H1 (cell line): ENCODE measurements at regions not wholly inside any gene's neighbourhood (a gene's known extent, or its start where the extent isn't known, plus 50 kb on each side); places are given as distances from the start of the nearest gene placed in this dataset.

Experiments
- CTCF ChIA-PET: fragments of 300-600 bp; sonication (Branson Sonifier 250); formaldehyde crosslinking; loops from one replicate; lab custom pipeline; 2021; ENCODE audit not compliant: partially characterized antibody; lab: Charles Lee
- POLR2A ChIA-PET: fragments of 300-600 bp; sonication (Branson Sonifier 250); formaldehyde crosslinking; loops from one replicate; lab custom pipeline; 2021; ENCODE audit warnings: inconsistent platforms; ENCODE audit not compliant: partially characterized antibody; lab: Charles Lee
- DNase-seq, 2 experiments: peaks; one replicate each; pipeline versions ENCODE4 v3.0.0 to v3.0.0-alpha.2; 2010 to 2022; ENCODE audit warnings: low spot score in 2 of 2, low read depth in 1 of 2, mixed read lengths in 1 of 2
- FAIRE-seq: peaks from 2 replicates; lab custom pipeline; 2011; peaks lifted over from hg19 to GRCh38; lab: Jason Lieb, UNC
- H2AFZ ChIP-seq: 2 replicates; pipeline ENCODE4 v1.8.1; 2012; ENCODE audit warnings: low read length, inconsistent platforms
- H2AK5ac ChIP-seq: 2 replicates; pipeline ENCODE4 v1.6.1; 2013; ENCODE audit warnings: low read depth, low read length
- H2BK120ac ChIP-seq: replicated peaks from 2 replicates; pipeline ENCODE3; 2013; ENCODE audit warnings: low read depth, low read length, inconsistent platforms
- H2BK12ac ChIP-seq: 2 replicates; pipeline ENCODE4 v1.6.1; 2013; ENCODE audit warnings: low read depth, low read length
- H2BK15ac ChIP-seq: 2 replicates; pipeline ENCODE4 v1.6.1; 2013; ENCODE audit warnings: low read length
- H2BK20ac ChIP-seq: 2 replicates; pipeline ENCODE4 v1.6.1; 2013; ENCODE audit warnings: low read length
- H2BK5ac ChIP-seq: 2 replicates; pipeline ENCODE4 v1.6.1; 2013; ENCODE audit warnings: low read depth, low read length
- H3K14ac ChIP-seq: 2 replicates; pipeline ENCODE4 v1.6.1; 2013; ENCODE audit warnings: inconsistent platforms; ENCODE audit not compliant: insufficient read length
- H3K18ac ChIP-seq: 2 replicates; pipeline ENCODE4 v1.6.1; 2013; ENCODE audit warnings: low read length; ENCODE audit errors: extremely low read depth
- H3K23ac ChIP-seq: 2 replicates; pipeline ENCODE4 v1.6.1; 2013; ENCODE audit warnings: inconsistent platforms; ENCODE audit not compliant: insufficient read length
- H3K23me2 ChIP-seq: 2 replicates; pipeline ENCODE4 v1.6.1; 2013; ENCODE audit warnings: low read depth, low read length
- H3K27ac ChIP-seq: 2 replicates; pipeline ENCODE4 v1.6.1; 2011; ENCODE audit warnings: low read depth, low read length, inconsistent platforms
- H3K27me3 ChIP-seq, 4 experiments: replicated peaks in 1 of 4; 1 replicate in 1 of 4; 2 replicates in 3 of 4; pipeline versions ENCODE4 v1.6.1 to v1.8.1; 2011 to 2013; ENCODE audit warnings: low read length in 3 of 4, mild to moderate bottlenecking in 3 of 4, inconsistent platforms in 2 of 4, mixed read lengths in 2 of 4, moderate library complexity in 1 of 4; ENCODE audit not compliant: control insufficient read depth in 3 of 4, insufficient read depth in 3 of 4; ENCODE audit errors: extremely low read depth in 1 of 4
- H3K36me3 ChIP-seq, 4 experiments: 2 replicates each; pipeline versions ENCODE4 v1.6.1 to v1.8.1; 2011 to 2013; ENCODE audit warnings: mild to moderate bottlenecking in 4 of 4, low read length in 3 of 4, moderate library complexity in 2 of 4, control low read depth in 1 of 4, inconsistent platforms in 1 of 4; ENCODE audit not compliant: insufficient read depth in 4 of 4, control insufficient read depth in 2 of 4
- H3K4ac ChIP-seq: replicated peaks from 2 replicates; pipeline ENCODE3; 2013; ENCODE audit warnings: low read length, low read depth, mixed read lengths, inconsistent platforms; ENCODE audit not compliant: insufficient read length
- H3K4me1 ChIP-seq, 4 experiments: replicated peaks in 1 of 4; 1 replicate in 1 of 4; 2 replicates in 3 of 4; pipeline versions ENCODE4 v1.6.1 to v1.8.1; 2011 to 2013; ENCODE audit warnings: low read length in 3 of 4, inconsistent platforms in 2 of 4, mixed read lengths in 1 of 4; ENCODE audit not compliant: insufficient read depth in 4 of 4, control insufficient read depth in 3 of 4
- H3K4me2 ChIP-seq, 2 experiments: 2 replicates each; pipeline versions ENCODE4 v1.6.1 to v1.8.1; 2011 to 2013; ENCODE audit warnings: low read depth in 2 of 2, low read length in 2 of 2, control low read depth in 1 of 2, inconsistent platforms in 1 of 2, mild to moderate bottlenecking in 1 of 2; ENCODE audit not compliant: insufficient read depth in 1 of 2
- H3K4me3 ChIP-seq, 4 experiments: fragments of 200-600, 300-600 bp in 1 of 4; sonication (generic), shearing (Covaris generic), sonication (Bioruptor Twin) in 1 of 4; 2 replicates each; pipeline versions ENCODE4 v1.5.1 to v1.8.1; 2011 to 2016; ENCODE audit warnings: low read length in 4 of 4, low read depth in 3 of 4, control low read depth in 2 of 4, inconsistent platforms in 2 of 4, mild to moderate bottlenecking in 2 of 4, mixed read lengths in 1 of 4, moderate library complexity in 1 of 4; ENCODE audit not compliant: insufficient read depth in 2 of 4; ENCODE audit errors: extremely low read depth in 1 of 4
- H3K56ac ChIP-seq: replicated peaks from 2 replicates; pipeline ENCODE3; 2013; ENCODE audit warnings: low read depth, mild to moderate bottlenecking, mixed read lengths, low read length, inconsistent platforms; ENCODE audit not compliant: insufficient read length
- H3K79me1 ChIP-seq: 2 replicates; pipeline ENCODE4 v1.6.1; 2013; ENCODE audit warnings: low read depth, low read length, control low read depth
- H3K79me2 ChIP-seq, 2 experiments: 2 replicates each; pipeline versions ENCODE4 v1.6.1 to v1.8.1; 2012 to 2013; ENCODE audit warnings: low read length in 2 of 2, mild to moderate bottlenecking in 2 of 2, inconsistent platforms in 1 of 2; ENCODE audit not compliant: insufficient read depth in 2 of 2, control insufficient read depth in 1 of 2
- H3K9ac ChIP-seq, 4 experiments: replicated peaks in 1 of 4; 1 replicate in 1 of 4; 2 replicates in 3 of 4; pipeline versions ENCODE4 v1.6.1 to v1.8.1; 2011 to 2013; ENCODE audit warnings: low read depth in 3 of 4, low read length in 3 of 4, control low read depth in 2 of 4, mild to moderate bottlenecking in 2 of 4, moderate library complexity in 2 of 4, inconsistent platforms in 1 of 4; ENCODE audit errors: extremely low read depth in 1 of 4
- H3K9me3 ChIP-seq, 2 experiments: 2 replicates each; pipeline versions ENCODE4 v1.6.1 to v1.8.1; 2012 to 2013; ENCODE audit warnings: mild to moderate bottlenecking in 2 of 2, moderate library complexity in 2 of 2, control low read depth in 1 of 2, inconsistent platforms in 1 of 2, low read depth in 1 of 2, low read length in 1 of 2, mixed read lengths in 1 of 2; ENCODE audit not compliant: insufficient read depth in 2 of 2
- H4K20me1 ChIP-seq, 2 experiments: replicated peaks in 1 of 2; 2 replicates each; pipeline versions ENCODE3 to v1.8.1; 2011 to 2013; ENCODE audit warnings: inconsistent platforms in 2 of 2, low read length in 2 of 2, mild to moderate bottlenecking in 1 of 2; ENCODE audit not compliant: insufficient read depth in 2 of 2, control insufficient read depth in 1 of 2
- H4K5ac ChIP-seq: 2 replicates; pipeline ENCODE4 v1.6.1; 2013; ENCODE audit warnings: low read length, low read depth, mixed read lengths, inconsistent platforms; ENCODE audit not compliant: insufficient read length
- H4K8ac ChIP-seq: 2 replicates; pipeline ENCODE4 v1.8.0; 2013; ENCODE audit warnings: mild to moderate bottlenecking, moderate library complexity, low read length, inconsistent platforms; ENCODE audit not compliant: insufficient read depth; ENCODE audit errors: extremely low read depth
- H4K91ac ChIP-seq: replicated peaks from 2 replicates; pipeline ENCODE3; 2013; ENCODE audit warnings: low read length, mixed read lengths, inconsistent platforms; ENCODE audit not compliant: insufficient read length
- BRCA1 ChIP-seq: IDR thresholded peaks from 2 replicates; pipeline ENCODE4 v1.6.1; 2012; ENCODE audit warnings: low read depth, low read length, improper control_type of control experiment
- EP300 ChIP-seq, 2 experiments: IDR thresholded peaks; 1 replicate in 1 of 2; 2 replicates in 1 of 2; pipeline ENCODE4 v1.6.1; 2011 to 2012; ENCODE audit warnings: low read depth in 2 of 2, low read length in 2 of 2, mild to moderate bottlenecking in 2 of 2, borderline replicate concordance in 1 of 2, inconsistent platforms in 1 of 2, moderate library complexity in 1 of 2
- KDM4A ChIP-seq: IDR thresholded peaks from one replicate; pipeline ENCODE4 v1.7.1; 2012; ENCODE audit warnings: low read depth, mild to moderate bottlenecking, moderate library complexity, low read length, inconsistent platforms; ENCODE audit not compliant: severe bottlenecking
- KDM5A ChIP-seq: fragments of 200-600 bp; IDR thresholded peaks from 2 replicates; pipeline ENCODE4 v1.7.1; 2012; ENCODE audit warnings: mild to moderate bottlenecking, low read length, inconsistent platforms, mixed read lengths
- TBP ChIP-seq: IDR thresholded peaks from 2 replicates; pipeline ENCODE4 v1.6.1; 2011; ENCODE audit warnings: low read depth, low read length, improper control_type of control experiment
- WGBS, 2 experiments: shearing (Covaris generic) in 1 of 2; methylation state at CpG; one replicate each; pipeline versions ENCODE4 v1.1.6 to v1.1.7; 2013 to 2015; ENCODE audit warnings: low lambda C conversion rate in 2 of 2, mixed read lengths in 2 of 2, inconsistent platforms in 1 of 2, low coverage in 1 of 2, missing lambda C conversion rate in 1 of 2; ENCODE audit not compliant: insufficient replicate concordance in 2 of 2, insufficient coverage in 1 of 2, insufficient read length in 1 of 2; ENCODE audit errors: extremely low coverage in 1 of 2, missing lambda C conversion rate in 1 of 2; 5-methylcytosine and 5-hydroxymethylcytosine counted together
- TF ChIP-seq, protein P1 (sequence below): IDR thresholded peaks from 2 replicates; pipeline ENCODE4 v1.6.1; 2011; ENCODE audit warnings: low read depth, mild to moderate bottlenecking, low read length; ENCODE audit not compliant: insufficient read depth

DNA sequence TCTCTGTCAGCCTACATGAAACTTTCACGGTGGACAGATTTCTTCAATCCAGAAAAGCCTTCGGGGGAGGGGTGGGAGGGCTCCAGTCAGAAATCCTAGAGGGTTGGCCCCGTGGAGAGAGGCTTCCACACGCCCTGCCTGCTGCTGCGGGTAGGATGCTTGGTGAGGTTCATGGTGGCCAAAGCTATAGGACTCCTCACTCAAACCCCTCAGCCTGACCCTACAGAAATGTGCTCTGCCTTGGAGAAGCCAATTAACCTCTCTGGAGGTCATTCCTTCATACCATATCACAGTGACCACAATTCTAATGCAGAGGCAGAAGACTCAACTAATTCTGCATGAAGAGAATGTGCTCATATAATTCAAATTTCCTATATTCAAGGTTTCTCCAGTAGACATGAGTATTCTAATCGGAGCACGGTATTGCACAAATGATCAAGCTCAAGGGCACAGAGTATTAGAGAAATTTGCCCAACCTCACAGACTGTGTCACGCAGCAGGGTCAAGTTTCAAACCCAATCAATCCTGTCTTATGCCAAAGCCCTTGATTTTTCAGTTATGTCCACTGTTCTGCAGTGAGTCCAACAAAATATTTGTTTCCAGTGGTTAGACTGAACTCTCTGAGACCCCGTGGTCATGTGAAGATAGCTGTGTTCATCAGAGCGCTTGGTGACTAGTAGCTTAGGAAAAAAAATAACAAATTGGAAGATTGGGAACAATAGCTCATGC lies 104.8 kb downstream of the TOMM20 start:
- no peak for FAIRE-seq
- POLR2A ChIA-PET = interaction anchor here (0.6 kb wide), 2 partner anchors 35 to 63 kb away, joined by 3 to 4 read pairs; no protein-coding TSS in a partner anchor

More for the DNA sequence above, 104.8 kb downstream of the TOMM20 start:
- H4K20me1 ChIP-seq = no peaks in the 10 kb centered on the region
- DNase-seq = no peak
- no peak overlapping the region for H2AK5ac ChIP-seq
- no peaks in the 10 kb centered on the region; a peak in 1 of 7 replicates for H3K27me3 ChIP-seq
- 89% methylated on average over 10 of the region's 10 CpGs; no CpG with 5 or more reads in 1 of the 2 experiments for WGBS, 2 experiments
- peaks cover 2 to 7% of the 10 kb centered on the region in 2 experiments; a peak in 1 of 4 replicates for H3K9me3 ChIP-seq
- no peak overlapping the region for H4K8ac ChIP-seq
- 0 out of 2 replicates have a peak overlapping the region, but pooled peaks have one; percentile 75 for H2BK12ac ChIP-seq
- H3K23me2 ChIP-seq = no peaks in the 10 kb centered on the region
- H3K14ac ChIP-seq = no peak overlapping the region
- H3K56ac ChIP-seq = no peak overlapping the region
- H2BK15ac ChIP-seq = no peak overlapping the region
- H3K27ac ChIP-seq = no peak overlapping the region
- no peaks in the 10 kb centered on the region for H3K79me1 ChIP-seq
- 0 out of 4 replicates have a peak overlapping the region, but pooled peaks of 1 of the 2 experiments have one; percentile 26 for H3K4me2 ChIP-seq
- TF ChIP-seq, protein P1, sequence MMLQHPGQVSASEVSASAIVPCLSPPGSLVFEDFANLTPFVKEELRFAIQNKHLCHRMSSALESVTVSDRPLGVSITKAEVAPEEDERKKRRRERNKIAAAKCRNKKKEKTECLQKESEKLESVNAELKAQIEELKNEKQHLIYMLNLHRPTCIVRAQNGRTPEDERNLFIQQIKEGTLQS = no peak
- TF ChIP-seq EP300 (IDR thresholded peaks at IDR 0.05; ENCODE audit: borderline replicate concordance in 1 of 2, low read depth in 2 of 2, low read length in 2 of 2) = no peak
- no peak for TF ChIP-seq BRCA1
- TF ChIP-seq KDM4A = no peak
- TF ChIP-seq TBP = no peak
- TF ChIP-seq KDM5A = no peak
- TF ChIP-seq, all 59 proteins: peak for 0
- no peak overlapping the region for H3K23ac ChIP-seq
- CTCF ChIA-PET = interaction anchor here (0.6 to 1.4 kb wide), 7 partner anchors 14 to 577 kb away, joined by 3 to 4 read pairs (median 3); no protein-coding TSS in a partner anchor
- no peak overlapping the region for H3K4me3 ChIP-seq
- no peaks in the 10 kb centered on the region for H3K36me3 ChIP-seq
- H3K4me1 ChIP-seq = peaks cover 0 to 12% (median 7%) of the 10 kb centered on the region in 4 experiments; a peak in 5 of 7 replicates
- no peak overlapping the region for H3K18ac ChIP-seq
- H4K91ac ChIP-seq = no peak overlapping the region
- H2BK120ac ChIP-seq = no peak overlapping the region
- no peak overlapping the region for H2BK20ac ChIP-seq
- no peak overlapping the region for H4K5ac ChIP-seq
- H2AFZ ChIP-seq = 0 out of 2 replicates have a peak overlapping the region, but pooled peaks have one; percentile 49
- H2BK5ac ChIP-seq = no peak overlapping the region; the same call in 1 of the 2 replicates
- no peak overlapping the region for H3K9ac ChIP-seq
- H3K79me2 ChIP-seq = no peaks in the 10 kb centered on the region
- no peak overlapping the region for H3K4ac ChIP-seq
